GM04503 (cell line): ENCODE measurements at regions not wholly inside any gene's neighbourhood (a gene's known extent, or its start where the extent isn't known, plus 50 kb on each side); places are given as distances from the start of the nearest gene placed in this dataset.

ENCODE experiments used
- DNase-seq: peaks from one replicate; pipeline ENCODE4 v3.0.0-alpha.2; 2012; ENCODE audit warnings: low read depth

GRCh38 chr15:70347321-70348225, 249.9 kb upstream of the TLE3 start:
- no peak for DNase-seq

GRCh38 chr15:70345251-70346019, 247.7 kb upstream of the TLE3 start:
- DNase-seq = no peak

- DNase-seq = no peak
Observed at GRCh38 chr15:70344666-70345065, 246.9 kb upstream of the TLE3 start.

- no peak for DNase-seq
Observed at GRCh38 chr15:70343961-70344621, 246.4 kb upstream of the TLE3 start.

GRCh38 chr15:70342554-70343548, 245.1 kb upstream of the TLE3 start:
- no peak for DNase-seq

- no peak for DNase-seq
Observed at GRCh38 chr15:70342141-70342540, 244.4 kb upstream of the TLE3 start.

GRCh38 chr15:70341566-70341965, 243.8 kb upstream of the TLE3 start:
- DNase-seq = no peak

GRCh38 chr15:70340494-70340870, 242.8 kb upstream of the TLE3 start:
- DNase-seq = no peak

GRCh38 chr15:70339571-70340493, 242.1 kb upstream of the TLE3 start:
- peak; percentile 34 for DNase-seq

- no peak for DNase-seq
Observed at GRCh38 chr15:70337277-70338186, 239.8 kb upstream of the TLE3 start.

- no peak for DNase-seq
Observed at GRCh38 chr15:70336425-70337009, 238.8 kb upstream of the TLE3 start.

GRCh38 chr15:70334286-70334685, 236.6 kb upstream of the TLE3 start:
- DNase-seq = no peak

- no peak for DNase-seq
Observed at GRCh38 chr15:70329179-70329578, 231.5 kb upstream of the TLE3 start.

- DNase-seq = no peak
Observed at GRCh38 chr15:70328679-70329115, 231.0 kb upstream of the TLE3 start.

GRCh38 chr15:70327856-70328678, 230.3 kb upstream of the TLE3 start:
- peak; percentile 92 for DNase-seq

GRCh38 chr15:70327328-70327855, 229.7 kb upstream of the TLE3 start:
- DNase-seq = no peak
